Endothelial cell (in vitro differentiated cells): ENCODE measurements at regions not wholly inside any gene's neighbourhood (a gene's known extent, or its start where the extent isn't known, plus 50 kb on each side); places are given as distances from the start of the nearest gene placed in this dataset.
"Not testable (repeated sequence)": the region's sequence is repeated elsewhere in the genome, so short reads cannot be mapped to it uniquely, and the experiment has no call there.

ENCODE experiments used
- DNase-seq: peaks from one replicate; pipeline ENCODE4 v3.0.0; 2021; ENCODE audit warnings: low spot score
- H3K27ac Mint-ChIP-seq: one replicate; pipeline ENCODE4 v1.8.0; 2021; ENCODE audit warnings: mixed read lengths, inconsistent platforms; ENCODE audit not compliant: unreplicated experiment
- H3K27me3 Mint-ChIP-seq: one replicate; pipeline ENCODE4 v1.8.0; 2021; ENCODE audit warnings: mild to moderate bottlenecking, moderate library complexity, mixed read lengths, inconsistent platforms; ENCODE audit not compliant: unreplicated experiment
- H3K36me3 Mint-ChIP-seq: one replicate; pipeline ENCODE4 v1.8.0; 2021; ENCODE audit warnings: mild to moderate bottlenecking, low read depth, mixed read lengths, inconsistent platforms; ENCODE audit not compliant: unreplicated experiment
- H3K4me1 Mint-ChIP-seq: one replicate; pipeline ENCODE4 v1.8.0; 2021; ENCODE audit warnings: mild to moderate bottlenecking, mixed read lengths, inconsistent platforms; ENCODE audit not compliant: unreplicated experiment
- H3K4me3 Mint-ChIP-seq: one replicate; pipeline ENCODE4 v1.8.0; 2021; ENCODE audit warnings: mild to moderate bottlenecking, mixed read lengths, inconsistent platforms; ENCODE audit not compliant: unreplicated experiment
- H3K9me3 Mint-ChIP-seq: one replicate; pipeline ENCODE4 v1.8.0; 2021; ENCODE audit warnings: mixed read lengths, inconsistent platforms; ENCODE audit not compliant: unreplicated experiment
- TF ChIP-seq, protein P1 (sequence below): fragments of 200-600 bp; sonication (generic); IDR thresholded peaks from one replicate; pipeline ENCODE4 v1.5.0; 2021; ENCODE audit warnings: antibody characterized with exemption; ENCODE audit not compliant: unreplicated experiment

DNA sequence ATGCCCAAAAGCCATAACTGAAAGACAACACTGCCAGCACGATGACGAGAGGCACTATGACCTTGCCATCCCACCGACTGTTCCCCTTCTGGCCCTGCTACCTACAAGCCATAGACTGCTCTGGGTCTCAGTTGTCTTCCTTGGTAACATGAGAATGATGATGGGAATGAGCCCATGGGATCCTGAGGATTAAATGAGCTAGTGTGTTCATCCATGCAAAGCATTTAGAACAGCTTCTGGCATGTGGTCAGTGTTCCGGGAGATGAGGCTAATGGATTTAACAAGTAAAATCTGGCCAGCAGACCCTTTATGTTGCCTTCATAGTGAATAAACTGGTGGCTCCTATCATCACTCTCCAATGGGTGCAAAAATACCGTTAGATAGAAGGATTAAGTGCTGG, 62.4 kb upstream of the WDR11 start:
- TF ChIP-seq, protein P1, sequence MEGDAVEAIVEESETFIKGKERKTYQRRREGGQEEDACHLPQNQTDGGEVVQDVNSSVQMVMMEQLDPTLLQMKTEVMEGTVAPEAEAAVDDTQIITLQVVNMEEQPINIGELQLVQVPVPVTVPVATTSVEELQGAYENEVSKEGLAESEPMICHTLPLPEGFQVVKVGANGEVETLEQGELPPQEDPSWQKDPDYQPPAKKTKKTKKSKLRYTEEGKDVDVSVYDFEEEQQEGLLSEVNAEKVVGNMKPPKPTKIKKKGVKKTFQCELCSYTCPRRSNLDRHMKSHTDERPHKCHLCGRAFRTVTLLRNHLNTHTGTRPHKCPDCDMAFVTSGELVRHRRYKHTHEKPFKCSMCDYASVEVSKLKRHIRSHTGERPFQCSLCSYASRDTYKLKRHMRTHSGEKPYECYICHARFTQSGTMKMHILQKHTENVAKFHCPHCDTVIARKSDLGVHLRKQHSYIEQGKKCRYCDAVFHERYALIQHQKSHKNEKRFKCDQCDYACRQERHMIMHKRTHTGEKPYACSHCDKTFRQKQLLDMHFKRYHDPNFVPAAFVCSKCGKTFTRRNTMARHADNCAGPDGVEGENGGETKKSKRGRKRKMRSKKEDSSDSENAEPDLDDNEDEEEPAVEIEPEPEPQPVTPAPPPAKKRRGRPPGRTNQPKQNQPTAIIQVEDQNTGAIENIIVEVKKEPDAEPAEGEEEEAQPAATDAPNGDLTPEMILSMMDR, result no peak
- H3K4me3 Mint-ChIP-seq, result no peak overlapping the region
- H3K9me3 Mint-ChIP-seq, result no peaks in the 10 kb centered on the region
- no peak overlapping the region for H3K27ac Mint-ChIP-seq
- no peaks in the 10 kb centered on the region for H3K4me1 Mint-ChIP-seq
- H3K36me3 Mint-ChIP-seq, result no peaks in the 10 kb centered on the region
- DNase-seq, result no peak
- no peaks in the 10 kb centered on the region for H3K27me3 Mint-ChIP-seq

GRCh38 chr10:120789303-120790203, 61.6 kb upstream of the WDR11 start:
- H3K27ac Mint-ChIP-seq, result no peak overlapping the region
- H3K4me1 Mint-ChIP-seq, result no peaks in the 10 kb centered on the region
- no peaks in the 10 kb centered on the region for H3K36me3 Mint-ChIP-seq
- H3K4me3 Mint-ChIP-seq, result no peak overlapping the region
- H3K27me3 Mint-ChIP-seq, result no peaks in the 10 kb centered on the region
- TF ChIP-seq, protein P1, result no peak
- no peak for DNase-seq
- H3K9me3 Mint-ChIP-seq, result no peaks in the 10 kb centered on the region

- no peak overlapping the region for H3K27ac Mint-ChIP-seq
- H3K27me3 Mint-ChIP-seq, result no peaks in the 10 kb centered on the region
- no peaks in the 10 kb centered on the region for H3K36me3 Mint-ChIP-seq
- no peaks in the 10 kb centered on the region for H3K4me1 Mint-ChIP-seq
- DNase-seq, result no peak
- no peak overlapping the region for H3K4me3 Mint-ChIP-seq
- H3K9me3 Mint-ChIP-seq, result no peaks in the 10 kb centered on the region
- TF ChIP-seq, protein P1, result no peak
These were observed 59.8 kb upstream of the WDR11 start for GRCh38 chr10:120791316-120791715.

- no peak overlapping the region for H3K4me3 Mint-ChIP-seq
These were observed 58.1 kb upstream of the WDR11 start for GRCh38 chr10:120793088-120793487.

GRCh38 chr10:120794390-120794789, 56.8 kb upstream of the WDR11 start:
- Mint-ChIP-seq H3K4me3 (no peak overlapping the region), H3K36me3 (no peaks in the 10 kb centered on the region), H3K9me3 (no peaks in the 10 kb centered on the region), H3K27ac (no peak overlapping the region), H3K27me3 (no peaks in the 10 kb centered on the region), H3K4me1 (no peaks in the 10 kb centered on the region)
- DNase-seq, result no peak
- TF ChIP-seq, protein P1, result no peak

More at GRCh38 chr10:120793088-120793487, 58.1 kb upstream of the WDR11 start:
- Mint-ChIP-seq H3K4me1 (no peaks in the 10 kb centered on the region), H3K27ac (no peak overlapping the region), H3K27me3 (no peaks in the 10 kb centered on the region), H3K9me3 (no peaks in the 10 kb centered on the region), H3K36me3 (no peaks in the 10 kb centered on the region)
- TF ChIP-seq, protein P1, result no peak
- no peak for DNase-seq

DNA sequence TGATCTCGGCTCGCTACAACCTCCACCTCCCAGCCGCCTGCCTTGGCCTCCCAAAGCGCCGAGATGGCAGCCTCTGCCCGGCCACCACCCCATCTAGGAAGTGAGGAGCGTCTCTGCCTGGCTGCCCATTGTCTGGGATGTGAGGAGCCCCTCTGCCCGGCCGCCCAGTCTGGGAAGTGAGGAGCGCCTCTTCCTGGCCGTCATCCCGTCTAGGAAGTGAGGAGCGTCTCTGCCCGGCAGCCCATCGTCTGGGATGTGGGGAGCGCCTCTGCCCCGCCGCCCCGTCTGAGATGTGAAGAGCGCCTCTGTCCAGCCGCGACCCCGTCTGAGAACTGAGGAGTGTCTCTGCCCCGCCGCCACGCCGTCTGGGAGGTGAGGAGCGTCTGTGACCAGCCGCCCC, 52.9 kb upstream of the WDR11 start:
- H3K36me3 Mint-ChIP-seq, H3K4me1 Mint-ChIP-seq, DNase-seq, H3K27me3 Mint-ChIP-seq, H3K4me3 Mint-ChIP-seq, H3K27ac Mint-ChIP-seq, H3K9me3 Mint-ChIP-seq: not testable (repeated sequence)
